NCI-H2196 treated with DMSO at 0.1 percent for 48 hours (cell line): ENCODE measurements at regions not wholly inside any gene's neighbourhood (a gene's known extent, or its start where the extent isn't known, plus 50 kb on each side); places are given as distances from the start of the nearest gene placed in this dataset.
A peak's percentile ranks its signal among the peaks of the same experiment; 100 is the strongest.
"Not testable (repeated sequence)": the region's sequence is repeated elsewhere in the genome, so short reads cannot be mapped to it uniquely, and the experiment has no call there.

Experiments used
- DNase-seq: peaks from one replicate; lab custom pipeline; 2025; ENCODE audit not compliant: unreplicated experiment; lab: John Stamatoyannopoulos, UW

DNA sequence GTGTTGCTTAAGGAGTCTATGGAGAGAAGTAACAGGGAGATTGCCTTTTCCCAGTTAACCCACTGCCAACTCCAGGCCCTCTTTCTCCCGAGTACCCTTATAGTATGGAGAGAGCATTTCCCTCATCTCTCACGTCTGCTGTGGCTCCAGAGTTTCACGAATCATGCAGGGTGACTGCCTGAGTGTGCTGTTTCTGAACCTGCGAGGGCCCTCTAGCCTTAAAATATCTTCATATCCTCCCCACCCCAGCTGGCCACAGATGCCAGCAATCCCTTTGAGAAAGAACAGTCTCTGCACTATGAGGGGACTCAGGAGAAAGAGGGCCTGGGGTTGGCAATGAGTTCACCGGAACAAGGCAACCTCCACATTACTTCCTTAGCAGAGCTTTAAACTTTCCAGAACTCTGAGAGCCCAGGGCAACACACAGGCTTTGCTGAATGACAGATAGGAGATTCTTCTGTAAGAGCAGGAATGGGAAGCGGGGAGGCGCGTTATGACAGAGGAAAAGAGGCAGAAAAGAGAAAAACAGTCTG is 81.6 kb upstream of the ANKH start:
- DNase-seq: no peak

DNA sequence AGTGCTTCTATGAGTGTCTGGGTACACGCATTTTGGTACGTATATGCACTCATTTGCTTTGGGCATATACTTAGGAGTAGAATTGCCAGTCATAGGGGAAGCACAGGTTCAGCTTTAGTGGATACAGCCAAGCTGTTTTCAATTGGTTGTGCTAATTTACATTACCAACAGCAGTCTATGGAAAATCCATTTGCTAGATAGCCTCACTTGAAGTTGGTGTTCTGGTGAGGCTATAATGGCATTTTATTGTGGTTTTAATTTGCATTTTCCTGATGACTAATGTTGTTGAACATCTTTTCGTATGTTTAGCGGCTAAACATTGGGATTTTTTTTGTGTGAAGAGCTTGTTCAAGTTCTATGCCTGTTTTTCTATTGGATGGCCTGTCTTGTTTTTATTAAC is 76.8 kb upstream of the ANKH start:
- no peak for DNase-seq

DNA sequence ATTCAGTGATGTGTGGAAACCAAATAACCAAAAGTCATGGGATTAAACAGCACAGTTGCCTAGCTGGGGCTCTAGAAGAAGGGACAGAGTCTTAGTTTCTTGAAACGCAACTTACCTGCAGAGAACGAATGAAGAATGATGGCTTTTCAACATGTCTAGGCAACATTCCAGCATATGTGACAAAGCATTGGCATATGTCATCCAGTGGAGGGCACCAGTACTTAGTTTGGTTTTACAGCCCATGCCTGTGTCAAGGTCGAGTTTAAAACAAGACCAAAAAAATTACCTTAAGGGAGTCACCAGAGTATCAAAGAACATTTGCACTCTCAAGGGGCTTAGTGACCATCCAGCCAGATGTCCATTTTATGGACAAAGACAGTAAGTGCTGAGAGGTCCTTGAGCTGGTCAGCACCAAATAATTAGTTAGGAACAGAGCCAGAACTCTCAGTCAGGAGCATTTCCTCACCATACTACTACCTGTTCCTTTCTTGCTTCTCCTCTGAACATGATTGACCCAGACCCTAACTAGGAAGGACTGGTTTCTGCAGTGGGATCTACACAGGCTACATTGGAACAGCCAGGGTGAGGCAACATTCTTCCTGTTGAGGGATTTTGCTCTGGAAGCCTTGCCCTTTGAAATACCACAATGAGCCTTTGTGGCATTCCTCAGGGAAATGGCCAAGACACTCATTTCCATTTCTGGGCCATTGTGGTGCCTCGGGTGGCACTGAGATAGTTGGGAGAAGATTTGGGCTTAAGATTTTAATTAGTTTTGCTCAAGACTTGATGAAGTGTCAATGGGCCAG is 75.4 kb upstream of the ANKH start:
- DNase-seq: peak; percentile 2

DNA sequence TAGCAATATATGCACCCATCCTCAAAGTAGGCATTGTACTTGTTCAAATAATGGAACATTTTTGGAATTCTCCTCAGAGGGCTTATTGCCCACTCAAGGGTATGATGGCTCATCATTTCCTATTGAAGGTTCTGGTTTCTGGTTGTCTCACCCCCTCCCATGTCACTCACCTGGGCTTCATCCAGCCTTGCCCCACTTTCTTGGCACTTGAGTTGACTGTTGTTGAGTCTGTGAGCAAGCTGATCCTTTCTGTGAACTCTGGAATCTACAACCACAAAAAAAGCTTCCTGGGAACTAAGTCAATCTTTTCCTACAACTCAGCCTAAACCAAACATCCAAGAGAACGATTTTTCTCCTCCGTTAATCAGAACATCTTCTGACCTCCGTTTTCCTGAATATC is 73.9 kb upstream of the ANKH start:
- DNase-seq: no peak

DNA sequence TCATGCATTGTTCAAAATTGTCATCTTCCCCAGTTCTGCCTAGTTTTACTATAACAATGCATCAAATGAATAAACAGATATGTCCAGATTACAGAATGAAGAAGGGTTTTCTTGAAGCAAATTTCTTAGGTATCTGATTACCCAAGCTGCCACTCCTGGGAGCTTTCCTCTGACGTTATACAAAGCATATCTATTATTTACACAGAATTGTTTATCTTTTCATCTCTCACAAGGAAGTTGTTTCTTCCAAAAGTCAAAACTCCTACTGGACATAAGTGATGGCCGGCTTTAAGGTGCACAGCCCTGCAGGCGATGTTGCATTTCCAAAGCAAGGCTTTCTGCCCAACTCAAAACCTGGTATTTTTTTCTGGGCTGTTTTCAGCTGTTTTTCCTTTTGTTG is 73.4 kb upstream of the ANKH start:
- no peak for DNase-seq

DNA sequence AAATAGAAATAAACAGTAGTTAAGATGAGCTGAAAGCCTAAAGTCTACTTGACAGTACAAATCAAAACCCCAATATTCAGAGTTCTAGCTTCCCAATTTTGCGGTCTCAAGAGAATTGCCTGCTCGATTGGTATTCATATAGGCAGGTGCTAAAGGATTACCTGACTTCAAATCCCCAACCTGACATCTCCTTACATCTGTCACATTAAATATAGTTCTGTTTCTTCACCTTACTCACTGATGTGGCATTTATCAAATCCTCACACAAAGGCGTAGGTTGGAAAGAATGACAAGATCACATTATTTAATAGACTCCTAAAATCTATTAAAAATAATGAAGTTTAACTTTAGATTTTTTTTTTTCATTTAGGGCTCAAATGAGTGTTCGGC is 72.8 kb upstream of the ANKH start:
- no peak for DNase-seq

DNA sequence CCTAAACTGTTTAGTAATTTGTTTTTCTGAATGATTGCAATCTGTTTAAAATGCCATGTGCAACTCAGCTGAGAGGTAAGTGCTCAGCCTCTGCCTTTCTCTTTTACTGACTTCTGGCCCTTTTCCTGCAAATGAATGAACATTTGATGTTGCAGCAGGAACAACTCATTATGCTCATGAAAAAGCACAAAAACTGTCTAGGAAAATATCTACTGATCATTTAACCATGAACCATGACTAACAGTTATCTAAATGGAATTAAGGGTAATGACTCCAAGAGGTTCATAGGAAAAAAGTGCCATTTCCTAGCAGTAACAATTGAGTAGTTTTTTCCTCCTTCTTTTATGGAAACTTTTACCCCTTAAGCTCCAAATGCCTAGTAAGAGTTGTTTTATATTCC is 70.6 kb upstream of the ANKH start:
- no peak for DNase-seq

DNA sequence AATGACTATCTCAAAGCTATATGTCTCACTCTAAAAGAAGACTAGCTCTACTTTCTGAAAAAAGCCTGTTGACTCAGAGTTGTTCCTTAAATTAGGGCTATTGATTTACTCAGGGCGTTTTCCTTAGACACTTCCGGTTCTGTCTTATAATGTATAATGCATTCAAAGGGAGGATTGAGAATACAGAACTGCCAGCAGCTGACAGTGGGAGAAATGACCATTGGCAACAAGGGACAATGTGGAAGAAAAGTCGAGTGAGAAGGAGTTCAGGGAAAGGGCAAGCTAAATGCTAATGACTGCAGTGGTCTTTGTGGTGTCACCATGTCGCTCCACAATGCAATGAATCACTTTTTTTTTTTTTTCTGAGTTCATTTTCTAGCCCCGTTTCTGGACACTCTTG is 65.7 kb upstream of the ANKH start:
- DNase-seq: no peak

DNA sequence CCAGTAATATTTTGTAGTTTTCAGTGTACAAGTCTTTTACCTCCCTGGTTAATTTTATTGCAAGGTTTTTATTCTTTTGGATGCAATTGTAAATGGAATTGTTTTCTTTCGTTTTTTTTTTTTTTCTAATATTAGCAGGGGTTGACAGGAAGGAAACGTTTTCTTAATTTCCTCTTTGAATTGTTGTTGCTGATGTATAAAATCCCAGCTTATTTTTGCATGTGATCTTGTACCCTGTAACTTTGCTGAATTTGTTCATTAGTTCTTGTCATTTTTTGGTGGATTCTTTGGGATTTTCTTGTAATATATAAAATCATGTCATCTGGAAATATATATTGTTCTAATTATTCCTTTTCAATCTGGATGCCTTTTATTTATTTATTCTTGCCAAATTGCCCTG is 65.0 kb upstream of the ANKH start:
- DNase-seq: no peak

DNA sequence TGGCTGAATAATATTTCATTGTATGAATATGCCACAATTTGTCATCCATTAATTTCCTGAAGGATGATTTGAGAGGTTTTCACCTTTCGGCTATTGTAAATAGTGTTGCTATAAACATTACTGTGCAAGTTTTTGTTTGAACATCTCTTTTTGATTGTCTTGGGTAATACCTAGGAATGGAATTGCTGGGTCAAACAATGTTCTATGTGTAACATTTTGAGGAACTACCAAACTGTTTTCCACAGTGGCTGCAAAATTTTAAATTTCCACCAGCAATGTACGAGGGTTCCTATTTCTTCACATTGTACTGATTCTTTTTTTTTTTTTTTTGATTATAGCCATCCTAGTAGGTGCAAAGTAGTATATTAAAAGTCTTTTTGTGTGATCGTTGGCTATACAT is 63.8 kb upstream of the ANKH start:
- DNase-seq: no peak

DNA sequence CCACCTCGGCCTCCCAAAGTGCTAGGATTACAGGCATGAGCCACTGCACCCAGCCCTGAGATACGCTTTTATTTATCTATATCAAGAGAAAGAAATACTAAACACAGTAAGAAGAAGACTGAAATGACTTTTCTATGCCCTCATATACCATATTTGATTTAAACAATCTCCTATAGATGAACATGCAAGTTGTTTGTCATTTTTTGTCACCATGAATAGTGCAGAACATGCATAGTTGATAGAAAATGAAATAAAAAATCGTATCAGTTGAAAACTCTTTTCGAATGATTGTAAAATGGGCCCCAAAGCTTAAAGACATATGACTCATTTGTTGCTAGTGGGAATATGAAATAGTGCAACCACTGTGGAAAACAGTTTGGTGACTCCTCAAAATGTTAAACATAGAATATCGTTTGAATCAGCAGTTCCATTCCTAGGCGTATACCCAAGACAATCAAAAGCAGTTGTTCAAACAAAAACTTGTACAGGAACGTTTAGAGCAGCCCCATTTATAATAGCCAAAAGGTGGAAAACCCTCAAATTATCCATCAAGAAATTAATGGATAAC is 61.4 kb upstream of the ANKH start:
- DNase-seq: no peak

DNA sequence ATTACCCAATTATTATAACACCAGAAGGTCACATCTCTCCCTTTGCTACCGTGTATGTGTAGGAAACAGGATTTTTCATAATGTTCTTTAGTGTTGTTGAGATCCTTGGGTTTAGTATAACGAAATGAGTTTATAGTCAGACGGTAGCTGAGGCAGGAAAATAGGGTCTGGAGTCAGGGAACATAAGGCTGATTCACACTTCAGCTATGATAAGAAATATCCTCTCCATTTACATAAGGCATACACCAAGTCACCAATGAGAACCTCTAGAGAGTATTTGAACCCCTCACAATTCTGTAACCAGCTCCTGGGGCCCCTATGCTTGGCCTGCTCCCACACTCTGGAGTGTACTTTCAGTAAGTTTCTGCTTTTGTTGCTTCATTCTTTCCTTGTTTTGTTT is 58.9 kb upstream of the ANKH start:
- no peak for DNase-seq

DNA sequence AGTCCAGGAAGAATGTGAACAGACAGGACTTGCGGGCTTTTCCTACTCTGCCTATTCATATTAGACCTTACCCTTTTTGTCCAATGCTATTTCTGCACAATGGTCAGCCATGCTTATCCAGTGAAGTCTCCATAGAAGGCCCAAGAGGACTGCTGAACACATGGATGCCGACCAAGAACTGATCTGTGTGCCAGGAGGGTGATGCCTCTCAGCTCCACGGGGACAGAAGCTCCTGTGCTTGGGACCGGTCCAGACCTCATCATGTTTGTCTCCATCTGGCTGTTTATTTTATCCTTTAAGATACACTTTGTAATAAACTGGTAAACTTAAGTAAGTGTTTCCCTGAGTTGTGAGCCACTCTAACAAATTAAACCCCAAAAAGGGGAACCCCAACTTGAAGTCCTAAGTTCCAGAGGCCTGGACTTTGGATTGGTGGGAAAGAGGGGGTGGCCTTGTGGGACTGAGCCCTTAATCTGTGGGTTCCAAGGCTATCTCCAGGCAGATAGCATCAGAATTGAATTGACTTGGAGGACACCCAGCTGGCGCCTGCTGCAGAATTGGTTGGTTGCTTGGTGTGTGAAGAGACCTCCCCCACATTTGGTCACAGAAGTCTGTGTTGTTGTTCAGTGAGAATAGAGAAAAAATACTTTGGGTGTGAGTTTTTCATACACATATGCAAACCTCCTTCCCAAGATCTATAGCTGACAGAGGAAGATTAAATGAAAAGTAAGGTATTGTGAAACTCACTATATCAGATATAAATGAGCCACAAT is 57.9 kb upstream of the ANKH start:
- DNase-seq: no peak

DNA sequence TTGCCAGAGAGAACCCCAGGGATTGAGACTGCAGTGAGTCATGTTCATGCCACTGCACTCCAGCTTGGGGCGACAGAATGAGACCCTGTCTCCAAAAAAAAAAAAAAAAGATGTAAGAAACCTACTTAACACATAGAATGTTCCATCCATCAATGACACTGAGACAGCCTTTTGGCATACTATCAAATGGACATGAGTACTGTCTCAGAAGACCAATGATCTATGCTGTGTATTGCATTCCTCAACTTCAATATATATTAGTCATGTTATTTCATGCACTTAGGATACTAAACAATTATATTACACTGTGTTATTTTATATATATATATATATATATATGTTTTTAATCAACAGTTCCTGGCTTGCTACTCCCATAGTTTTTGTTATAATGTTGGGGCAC is 57.1 kb upstream of the ANKH start:
- no peak for DNase-seq

DNA sequence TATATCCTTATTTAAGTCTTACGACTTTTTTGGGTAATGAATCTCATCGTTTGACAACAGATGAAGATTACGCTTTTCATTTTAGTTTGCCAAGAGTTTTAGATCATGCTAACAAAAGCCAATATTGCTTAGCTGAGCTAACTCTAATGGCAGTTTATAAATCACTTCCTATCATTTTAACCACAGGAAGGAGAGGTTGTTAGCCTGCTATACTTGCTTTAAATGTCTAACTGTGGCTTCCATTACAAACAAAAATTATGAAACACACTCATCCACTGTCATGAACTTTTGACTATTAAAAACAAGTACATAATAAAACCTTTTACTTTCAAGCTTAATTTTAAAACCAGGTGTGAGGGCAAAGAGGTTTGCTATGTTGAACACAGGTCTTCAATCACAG is 53.7 kb upstream of the ANKH start:
- DNase-seq: no peak

DNA sequence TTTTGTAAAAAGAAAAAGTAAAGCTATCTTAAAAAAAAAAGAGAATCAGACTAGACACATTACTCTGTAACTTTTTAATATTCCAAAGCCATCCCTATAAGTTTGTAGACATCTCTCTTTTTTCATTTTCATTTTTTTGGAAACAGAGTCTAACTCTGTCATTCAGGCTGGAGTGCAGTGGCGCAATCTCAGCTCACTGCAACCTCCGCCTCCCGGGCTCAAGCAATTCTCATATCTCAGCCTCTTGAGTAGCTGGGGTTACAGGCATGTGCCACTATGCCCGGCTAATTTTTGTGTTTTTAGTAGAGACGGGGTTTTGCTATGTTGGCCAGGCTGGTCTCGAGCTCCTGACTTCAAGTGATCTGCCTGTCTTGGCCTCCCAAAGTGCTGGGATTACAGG is 51.4 kb upstream of the ANKH start:
- not testable (repeated sequence) for DNase-seq

DNA sequence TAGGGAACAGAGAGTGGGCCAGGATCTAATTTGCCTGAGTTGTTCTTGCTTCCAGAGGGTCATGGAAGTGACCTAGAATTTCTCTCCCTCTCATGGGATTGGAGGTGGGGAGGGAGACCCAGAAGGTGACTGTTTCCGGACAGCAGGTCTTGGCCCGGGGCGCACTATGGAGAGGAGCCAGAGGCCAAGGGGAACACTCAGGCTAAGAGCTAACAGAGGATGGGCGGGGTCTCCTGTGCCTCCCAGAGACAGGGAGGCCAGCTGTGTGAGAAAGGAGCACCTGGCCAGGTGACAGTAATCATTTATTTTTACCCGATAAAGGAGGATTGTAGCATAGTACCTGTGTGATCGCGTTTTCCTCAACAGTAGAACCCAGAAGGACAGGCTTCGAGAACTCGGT is 50.9 kb upstream of the ANKH start:
- DNase-seq: no peak
